Glutamatergic neuron (in vitro differentiated cells): ENCODE measurements at regions not wholly inside any gene's neighbourhood (a gene's known extent, or its start where the extent isn't known, plus 50 kb on each side); places are given as distances from the start of the nearest gene placed in this dataset.

Experiments used
- DNase-seq: peaks from one replicate; pipeline ENCODE4 v3.0.0; 2022
- H3K27ac Mint-ChIP-seq: one replicate; pipeline ENCODE4 v1.8.0; 2020; ENCODE audit warnings: mild to moderate bottlenecking, mixed read lengths, inconsistent platforms; ENCODE audit not compliant: unreplicated experiment
- H3K27me3 Mint-ChIP-seq: one replicate; pipeline ENCODE4 v1.8.0; 2020; ENCODE audit warnings: mild to moderate bottlenecking, moderate library complexity, mixed read lengths, inconsistent platforms; ENCODE audit not compliant: unreplicated experiment
- H3K36me3 Mint-ChIP-seq: one replicate; pipeline ENCODE4 v1.8.0; 2020; ENCODE audit warnings: mild to moderate bottlenecking, mixed read lengths, inconsistent platforms; ENCODE audit not compliant: unreplicated experiment
- H3K4me1 Mint-ChIP-seq: one replicate; pipeline ENCODE4 v1.8.0; 2020; ENCODE audit warnings: mild to moderate bottlenecking, low read depth, mixed read lengths, inconsistent platforms; ENCODE audit not compliant: unreplicated experiment
- H3K4me3 Mint-ChIP-seq: one replicate; pipeline ENCODE4 v1.8.0; 2020; ENCODE audit warnings: mild to moderate bottlenecking, mixed read lengths, inconsistent platforms; ENCODE audit not compliant: unreplicated experiment
- H3K9me3 Mint-ChIP-seq: one replicate; pipeline ENCODE4 v1.8.0; 2020; ENCODE audit warnings: mild to moderate bottlenecking, moderate library complexity, mixed read lengths, inconsistent platforms; ENCODE audit not compliant: unreplicated experiment
- TF ChIP-seq, protein P1 (sequence below): fragments of 200-600 bp; sonication (generic); IDR thresholded peaks from one replicate; pipeline ENCODE4 v1.5.0; 2021; ENCODE audit not compliant: partially characterized antibody, unreplicated experiment

DNA sequence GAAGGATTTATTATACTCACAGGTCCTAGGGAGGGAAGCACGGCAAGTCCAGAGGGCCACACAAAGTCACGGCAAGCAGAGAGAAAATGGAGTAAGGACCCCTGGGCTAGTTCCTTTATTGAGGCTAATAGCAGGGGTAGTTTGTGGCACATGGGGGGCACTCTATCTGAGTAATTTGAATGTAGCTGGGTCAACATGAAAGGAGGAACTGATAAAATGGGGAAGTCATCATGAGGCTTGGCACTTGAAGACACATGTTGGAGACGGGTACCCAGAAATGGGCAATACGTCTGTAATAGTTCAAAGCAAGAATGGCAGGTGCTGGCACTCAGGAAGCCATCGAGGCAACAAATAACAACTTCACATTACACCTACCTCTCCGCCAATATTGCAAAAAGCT, 1136.4 kb downstream of the MRPL39 start:
- Mint-ChIP-seq H3K36me3 (no peaks in the 10 kb centered on the region), H3K9me3 (no peaks in the 10 kb centered on the region), H3K4me1 (no peaks in the 10 kb centered on the region), H3K27me3 (no peaks in the 10 kb centered on the region), H3K4me3 (no peak overlapping the region), H3K27ac (no peak overlapping the region)
- no peak for DNase-seq
- TF ChIP-seq, protein P1, sequence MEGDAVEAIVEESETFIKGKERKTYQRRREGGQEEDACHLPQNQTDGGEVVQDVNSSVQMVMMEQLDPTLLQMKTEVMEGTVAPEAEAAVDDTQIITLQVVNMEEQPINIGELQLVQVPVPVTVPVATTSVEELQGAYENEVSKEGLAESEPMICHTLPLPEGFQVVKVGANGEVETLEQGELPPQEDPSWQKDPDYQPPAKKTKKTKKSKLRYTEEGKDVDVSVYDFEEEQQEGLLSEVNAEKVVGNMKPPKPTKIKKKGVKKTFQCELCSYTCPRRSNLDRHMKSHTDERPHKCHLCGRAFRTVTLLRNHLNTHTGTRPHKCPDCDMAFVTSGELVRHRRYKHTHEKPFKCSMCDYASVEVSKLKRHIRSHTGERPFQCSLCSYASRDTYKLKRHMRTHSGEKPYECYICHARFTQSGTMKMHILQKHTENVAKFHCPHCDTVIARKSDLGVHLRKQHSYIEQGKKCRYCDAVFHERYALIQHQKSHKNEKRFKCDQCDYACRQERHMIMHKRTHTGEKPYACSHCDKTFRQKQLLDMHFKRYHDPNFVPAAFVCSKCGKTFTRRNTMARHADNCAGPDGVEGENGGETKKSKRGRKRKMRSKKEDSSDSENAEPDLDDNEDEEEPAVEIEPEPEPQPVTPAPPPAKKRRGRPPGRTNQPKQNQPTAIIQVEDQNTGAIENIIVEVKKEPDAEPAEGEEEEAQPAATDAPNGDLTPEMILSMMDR, result no peak

DNA sequence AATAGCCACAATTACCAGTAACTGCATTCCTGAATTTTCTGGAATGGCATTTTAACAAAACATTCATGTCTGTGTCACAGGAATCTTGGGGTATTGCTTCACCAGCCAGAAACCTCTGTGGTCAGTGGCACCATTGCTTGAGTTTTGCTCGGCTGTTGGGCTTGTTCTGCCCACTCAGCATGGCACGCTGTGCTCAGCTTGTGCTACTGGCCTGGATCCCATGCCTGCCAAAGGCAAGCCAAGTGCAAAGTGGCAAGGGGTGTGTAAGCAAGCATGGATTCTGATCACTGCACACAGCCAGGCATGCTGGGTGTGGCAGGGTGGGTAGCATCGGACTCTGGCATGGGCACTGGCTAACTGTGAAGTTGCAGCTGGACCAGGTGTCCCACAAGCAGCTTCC, 1150.9 kb downstream of the MRPL39 start:
- Mint-ChIP-seq H3K36me3 (no peaks in the 10 kb centered on the region), H3K9me3 (no peaks in the 10 kb centered on the region), H3K4me3 (no peak overlapping the region), H3K4me1 (no peaks in the 10 kb centered on the region), H3K27ac (no peak overlapping the region), H3K27me3 (no peaks in the 10 kb centered on the region)
- TF ChIP-seq, protein P1, result no peak
- no peak for DNase-seq

DNA sequence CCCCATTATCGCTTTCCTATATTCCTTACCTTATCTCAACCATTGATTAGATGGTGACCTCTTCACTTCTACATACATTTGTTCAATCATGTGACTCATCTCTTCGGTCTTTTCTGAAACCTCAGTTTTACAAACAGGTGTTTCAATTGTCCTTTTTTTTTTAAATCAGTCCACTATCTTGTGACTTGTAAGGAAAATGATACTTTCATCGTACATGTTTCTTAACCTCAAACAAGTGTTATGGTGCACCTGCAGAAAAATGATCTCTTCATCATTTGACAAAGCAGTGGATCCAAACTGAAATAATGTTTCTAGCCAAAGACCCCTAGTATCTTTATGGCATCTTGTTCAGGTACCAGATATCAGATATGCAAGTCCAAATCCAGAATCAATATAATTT, 1157.2 kb downstream of the MRPL39 start:
- Mint-ChIP-seq H3K4me3 (no peak overlapping the region), H3K4me1 (no peaks in the 10 kb centered on the region), H3K27ac (no peak overlapping the region), H3K36me3 (no peaks in the 10 kb centered on the region), H3K9me3 (no peaks in the 10 kb centered on the region), H3K27me3 (no peaks in the 10 kb centered on the region)
- no peak for DNase-seq
- TF ChIP-seq, protein P1, result no peak

DNA sequence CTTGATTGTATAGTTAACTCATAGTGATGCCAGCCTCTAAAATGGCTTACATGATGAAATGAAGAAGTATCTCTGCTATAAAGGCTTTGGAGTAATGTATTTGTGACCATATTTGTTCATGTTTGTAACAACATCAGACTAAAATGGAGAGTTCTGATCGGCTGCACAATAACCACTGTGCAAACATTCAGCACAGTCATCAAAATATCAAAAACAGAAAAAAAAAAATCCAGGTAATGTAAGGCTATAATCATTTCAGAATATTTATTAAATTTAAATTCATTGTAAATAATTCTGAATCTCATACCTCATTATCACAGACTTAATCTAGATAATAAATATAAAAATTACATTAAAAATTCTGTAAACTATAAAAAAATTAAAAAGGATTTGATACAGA, 1161.8 kb downstream of the MRPL39 start:
- Mint-ChIP-seq H3K27me3 (peaks cover 2% of the 10 kb centered on the region), H3K36me3 (no peaks in the 10 kb centered on the region), H3K27ac (no peak overlapping the region), H3K4me1 (no peaks in the 10 kb centered on the region), H3K9me3 (no peaks in the 10 kb centered on the region), H3K4me3 (no peak overlapping the region)
- TF ChIP-seq, protein P1, result no peak
- DNase-seq, result no peak

DNA sequence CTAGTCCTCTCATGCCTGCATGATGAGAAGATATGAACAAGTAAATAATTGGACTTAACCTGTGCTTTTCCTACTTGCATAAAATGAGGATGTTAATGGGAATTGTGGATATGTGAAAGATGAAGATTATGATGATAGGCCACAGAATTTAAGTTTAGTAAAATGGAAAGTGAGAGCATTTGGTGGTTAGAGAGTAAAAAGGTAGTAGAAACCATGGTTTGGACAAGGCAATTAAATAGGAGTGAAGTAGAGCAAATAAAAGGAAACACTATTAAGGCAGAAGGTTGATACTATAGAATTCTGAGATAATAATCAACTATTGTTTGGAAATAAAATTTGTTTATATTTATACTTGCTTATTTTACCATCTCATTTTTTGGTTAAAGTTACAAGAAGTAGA, 1162.5 kb downstream of the MRPL39 start:
- DNase-seq, result no peak
- TF ChIP-seq, protein P1, result no peak
- Mint-ChIP-seq H3K4me3 (no peak overlapping the region), H3K9me3 (peaks cover 2% of the 10 kb centered on the region), H3K36me3 (no peaks in the 10 kb centered on the region), H3K27ac (no peak overlapping the region), H3K4me1 (no peaks in the 10 kb centered on the region), H3K27me3 (peaks cover 2% of the 10 kb centered on the region)
